ENCODE measurements at regions not wholly inside any gene's neighbourhood (a gene's known extent, or its start where the extent isn't known, plus 50 kb on each side); places are given as distances from the start of the nearest gene placed in this dataset.

GRCh38 chr11:69427337-69427736 lies 54.1 kb upstream of the LINC01488 start:
- no peak for DNase-seq (ENCODE audit: low spot score)
- TF ChIP-seq, protein P1, sequence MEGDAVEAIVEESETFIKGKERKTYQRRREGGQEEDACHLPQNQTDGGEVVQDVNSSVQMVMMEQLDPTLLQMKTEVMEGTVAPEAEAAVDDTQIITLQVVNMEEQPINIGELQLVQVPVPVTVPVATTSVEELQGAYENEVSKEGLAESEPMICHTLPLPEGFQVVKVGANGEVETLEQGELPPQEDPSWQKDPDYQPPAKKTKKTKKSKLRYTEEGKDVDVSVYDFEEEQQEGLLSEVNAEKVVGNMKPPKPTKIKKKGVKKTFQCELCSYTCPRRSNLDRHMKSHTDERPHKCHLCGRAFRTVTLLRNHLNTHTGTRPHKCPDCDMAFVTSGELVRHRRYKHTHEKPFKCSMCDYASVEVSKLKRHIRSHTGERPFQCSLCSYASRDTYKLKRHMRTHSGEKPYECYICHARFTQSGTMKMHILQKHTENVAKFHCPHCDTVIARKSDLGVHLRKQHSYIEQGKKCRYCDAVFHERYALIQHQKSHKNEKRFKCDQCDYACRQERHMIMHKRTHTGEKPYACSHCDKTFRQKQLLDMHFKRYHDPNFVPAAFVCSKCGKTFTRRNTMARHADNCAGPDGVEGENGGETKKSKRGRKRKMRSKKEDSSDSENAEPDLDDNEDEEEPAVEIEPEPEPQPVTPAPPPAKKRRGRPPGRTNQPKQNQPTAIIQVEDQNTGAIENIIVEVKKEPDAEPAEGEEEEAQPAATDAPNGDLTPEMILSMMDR (IDR thresholded peaks at IDR 0.05): no peak
- peaks cover 7% of the 10 kb centered on the region for H3K36me3 Mint-ChIP-seq (ENCODE audit: low read depth)

GRCh38 chr11:69427906-69428880 lies 53.3 kb upstream of the LINC01488 start:
- H3K27ac Mint-ChIP-seq (ENCODE audit: unreplicated experiment): no peak overlapping the region

More at GRCh38 chr11:69427337-69427736, 54.1 kb upstream of the LINC01488 start:
- H3K9me3 Mint-ChIP-seq (ENCODE audit: low read depth): peaks cover 11% of the 10 kb centered on the region
- peaks cover 8% of the 10 kb centered on the region for H3K4me1 Mint-ChIP-seq (ENCODE audit: low read depth)
- no peak overlapping the region for H3K4me3 Mint-ChIP-seq (ENCODE audit: unreplicated experiment)
- H3K27me3 Mint-ChIP-seq (ENCODE audit: low read depth): no peaks in the 10 kb centered on the region
- no peak overlapping the region for H3K27ac Mint-ChIP-seq (ENCODE audit: unreplicated experiment)

DNA sequence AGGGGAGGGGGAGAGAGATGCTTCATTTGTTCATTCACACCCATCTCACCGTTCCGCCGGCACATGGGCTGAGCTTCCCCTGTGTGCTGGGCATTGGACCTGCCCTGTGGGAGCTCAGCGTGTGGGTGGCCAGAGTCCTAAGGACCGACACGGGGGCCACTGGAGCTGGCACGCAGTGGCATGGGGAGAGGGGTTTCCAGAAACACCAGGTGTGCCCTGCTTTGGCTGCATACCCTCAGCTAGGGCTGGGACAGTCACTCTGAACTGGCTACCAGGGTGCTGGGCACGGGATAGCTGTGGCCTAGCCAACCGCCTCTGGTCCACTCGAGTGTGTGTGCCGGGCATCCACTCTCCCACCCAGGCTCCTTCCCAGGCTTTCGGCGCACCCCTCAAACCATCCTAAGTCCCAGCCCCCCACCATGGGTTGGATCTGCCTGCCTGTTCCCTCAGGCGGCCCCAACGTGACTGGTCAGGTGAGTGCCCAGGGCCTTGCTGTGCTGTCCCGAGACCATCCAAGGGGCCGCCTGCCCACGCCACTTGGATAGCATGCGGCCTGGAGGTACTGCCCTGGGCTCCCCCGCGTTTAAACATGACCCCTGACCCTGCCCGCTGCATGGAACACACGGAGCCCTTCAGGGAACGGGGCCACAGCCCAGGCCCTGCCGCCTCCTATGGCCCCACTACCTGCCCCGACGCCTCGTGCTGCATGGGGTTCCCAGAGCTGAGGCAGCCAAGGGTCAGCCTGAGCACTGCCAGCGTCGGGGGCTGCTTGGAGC lies 51.6 kb upstream of the LINC01488 start:
- Mint-ChIP-seq H3K27ac (ENCODE audit: unreplicated experiment) (peak overlapping the region; percentile 27), H3K27me3 (ENCODE audit: low read depth) (no peaks in the 10 kb centered on the region), H3K36me3 (ENCODE audit: low read depth) (peaks cover 4% of the 10 kb centered on the region), H3K4me3 (ENCODE audit: unreplicated experiment) (no peak overlapping the region), H3K9me3 (ENCODE audit: low read depth) (peaks cover 4% of the 10 kb centered on the region), H3K4me1 (ENCODE audit: low read depth) (peaks cover 10% of the 10 kb centered on the region)
- peak; percentile 85 for DNase-seq (ENCODE audit: low spot score)
- TF ChIP-seq, protein P1 (IDR thresholded peaks at IDR 0.05): no peak

More at GRCh38 chr11:69427906-69428880, 53.3 kb upstream of the LINC01488 start:
- no peak overlapping the region for H3K4me3 Mint-ChIP-seq (ENCODE audit: unreplicated experiment)
- peaks cover 10% of the 10 kb centered on the region for H3K4me1 Mint-ChIP-seq (ENCODE audit: low read depth)
- H3K36me3 Mint-ChIP-seq (ENCODE audit: low read depth): peaks cover 7% of the 10 kb centered on the region
- DNase-seq (ENCODE audit: low spot score): peak; percentile 71
- peaks cover 11% of the 10 kb centered on the region for H3K9me3 Mint-ChIP-seq (ENCODE audit: low read depth)
- H3K27me3 Mint-ChIP-seq (ENCODE audit: low read depth): no peaks in the 10 kb centered on the region
- TF ChIP-seq, protein P1 (IDR thresholded peaks at IDR 0.05): no peak

- TF ChIP-seq, protein P1 (IDR thresholded peaks at IDR 0.05): no peak
- H3K27me3 Mint-ChIP-seq (ENCODE audit: low read depth): no peaks in the 10 kb centered on the region
- no peak overlapping the region for H3K4me3 Mint-ChIP-seq (ENCODE audit: unreplicated experiment)
- no peaks in the 10 kb centered on the region for H3K36me3 Mint-ChIP-seq (ENCODE audit: low read depth)
- H3K9me3 Mint-ChIP-seq (ENCODE audit: low read depth): no peaks in the 10 kb centered on the region
- DNase-seq (ENCODE audit: low spot score): peak; percentile 52
- H3K27ac Mint-ChIP-seq (ENCODE audit: unreplicated experiment): no peak overlapping the region
- H3K4me1 Mint-ChIP-seq (ENCODE audit: low read depth): peaks cover 12% of the 10 kb centered on the region
Observed at GRCh38 chr11:69430566-69430965, 50.9 kb upstream of the LINC01488 start.

GRCh38 chr11:69431136-69431535 lies 50.3 kb upstream of the LINC01488 start:
- no peak overlapping the region for H3K27ac Mint-ChIP-seq (ENCODE audit: unreplicated experiment)
- peak; percentile 46 for DNase-seq (ENCODE audit: low spot score)
- H3K9me3 Mint-ChIP-seq (ENCODE audit: low read depth): no peaks in the 10 kb centered on the region
- H3K4me1 Mint-ChIP-seq (ENCODE audit: low read depth): peaks cover 14% of the 10 kb centered on the region
- H3K27me3 Mint-ChIP-seq (ENCODE audit: low read depth): no peaks in the 10 kb centered on the region
- no peaks in the 10 kb centered on the region for H3K36me3 Mint-ChIP-seq (ENCODE audit: low read depth)
- TF ChIP-seq, protein P1 (IDR thresholded peaks at IDR 0.05): no peak
- no peak overlapping the region for H3K4me3 Mint-ChIP-seq (ENCODE audit: unreplicated experiment)

All from chondrocyte (in vitro differentiated cells).